SJSA1 (cell line): ENCODE measurements at regions not wholly inside any gene's neighbourhood (a gene's known extent, or its start where the extent isn't known, plus 50 kb on each side); places are given as distances from the start of the nearest gene placed in this dataset.

Experiments used
- DNase-seq, 2 experiments: peaks; one replicate each; pipeline ENCODE4 v3.0.0-alpha.2; 2015 to 2020; ENCODE audit warnings: low spot score in 2 of 2, low read depth in 1 of 2
- H3K27ac ChIP-seq: fragments of 250-450 bp; sonication (Bioruptor Pico); 2 replicates; pipeline ENCODE4 v1.5.1; 2020; ENCODE audit warnings: mild to moderate bottlenecking, moderate library complexity
- H3K27me3 ChIP-seq: fragments of 250-450 bp; sonication (Bioruptor Pico); replicated peaks from 2 replicates; pipeline ENCODE4 v1.5.1; 2020; ENCODE audit warnings: mild to moderate bottlenecking, moderate library complexity
- H3K36me3 ChIP-seq: fragments of 250-450 bp; sonication (Bioruptor Pico); 2 replicates; pipeline ENCODE4 v1.5.1; 2020; ENCODE audit warnings: mild to moderate bottlenecking
- H3K4me1 ChIP-seq: fragments of 250-450 bp; sonication (Bioruptor Pico); replicated peaks from 2 replicates; pipeline ENCODE4 v1.6.1; 2021; ENCODE audit warnings: mild to moderate bottlenecking
- H3K4me3 ChIP-seq: fragments of 250-450 bp; sonication (Bioruptor Pico); 2 replicates; pipeline ENCODE4 v1.5.1; 2020; ENCODE audit warnings: mild to moderate bottlenecking
- H3K9me3 ChIP-seq: fragments of 250-450 bp; sonication (Bioruptor Pico); replicated peaks from 2 replicates; pipeline ENCODE4 v1.5.1; 2020; ENCODE audit warnings: mild to moderate bottlenecking

DNA sequence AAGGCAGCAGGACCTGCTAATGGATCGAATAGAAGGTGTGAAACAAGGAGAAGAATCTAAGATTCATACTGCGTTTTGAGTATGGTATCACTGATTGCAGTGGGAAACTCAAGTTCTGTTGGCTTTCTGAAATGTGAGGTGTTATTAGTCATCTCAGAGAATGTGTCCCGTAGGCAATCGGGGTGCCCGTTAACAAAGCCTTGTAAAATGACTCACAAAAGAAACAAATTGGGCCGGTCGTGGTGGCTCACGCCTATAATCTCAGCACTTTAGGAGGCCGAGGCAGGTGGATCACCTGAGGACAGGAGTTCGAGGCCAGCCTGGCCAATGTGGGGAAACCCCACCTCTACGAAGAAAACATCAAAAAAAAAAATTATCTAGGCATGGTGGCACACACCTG, 118.2 kb upstream of the C7orf33 start:
- H3K4me3 ChIP-seq = no peak overlapping the region
- no peaks in the 10 kb centered on the region for H3K4me1 ChIP-seq
- H3K27ac ChIP-seq = no peak overlapping the region
- H3K36me3 ChIP-seq = no peaks in the 10 kb centered on the region
- H3K9me3 ChIP-seq = no peaks in the 10 kb centered on the region
- H3K27me3 ChIP-seq = peaks cover 2% of the 10 kb centered on the region; the same call in 1 of the 2 replicates
- no peak for DNase-seq

DNA sequence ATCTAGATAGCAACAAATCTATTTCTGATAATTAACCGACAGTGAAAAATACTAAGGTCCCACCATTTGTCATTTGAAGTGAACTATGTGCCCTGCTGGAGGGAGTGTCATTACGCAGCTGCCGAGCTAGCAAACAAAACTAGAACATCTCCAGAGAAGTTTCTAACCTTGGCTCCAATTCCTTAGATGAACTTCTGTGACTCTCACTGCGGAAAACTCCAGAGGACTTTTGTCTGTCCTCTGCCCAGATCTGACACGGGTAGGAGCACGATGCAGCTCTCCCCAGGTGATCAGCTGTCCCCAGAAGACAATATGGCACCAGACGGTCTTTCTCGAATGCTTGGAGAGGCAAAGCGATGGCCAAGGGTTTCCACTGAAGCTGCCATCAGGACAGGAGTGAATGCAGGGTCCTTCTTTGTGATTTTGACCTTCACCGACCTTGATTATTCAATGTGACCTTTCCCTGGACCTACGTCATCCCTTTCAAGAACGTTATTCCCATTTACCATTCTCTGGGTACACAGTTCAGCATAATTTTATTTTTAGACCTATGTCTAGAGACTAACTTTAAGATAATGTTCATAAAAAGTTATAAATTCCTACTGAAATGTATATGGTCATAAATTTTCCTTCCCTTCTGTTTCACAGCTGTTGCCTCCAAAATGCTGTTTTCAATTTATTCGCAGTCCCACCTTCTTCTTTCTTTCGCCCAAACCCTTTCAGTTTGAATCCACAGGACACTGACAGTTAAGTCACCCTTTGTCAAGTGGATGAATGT, 116.7 kb upstream of the C7orf33 start:
- H3K27ac ChIP-seq = no peak overlapping the region
- H3K9me3 ChIP-seq = no peaks in the 10 kb centered on the region
- DNase-seq = no peak
- no peaks in the 10 kb centered on the region for H3K4me1 ChIP-seq
- no peak overlapping the region for H3K4me3 ChIP-seq
- H3K27me3 ChIP-seq = no peaks in the 10 kb centered on the region
- no peaks in the 10 kb centered on the region for H3K36me3 ChIP-seq

DNA sequence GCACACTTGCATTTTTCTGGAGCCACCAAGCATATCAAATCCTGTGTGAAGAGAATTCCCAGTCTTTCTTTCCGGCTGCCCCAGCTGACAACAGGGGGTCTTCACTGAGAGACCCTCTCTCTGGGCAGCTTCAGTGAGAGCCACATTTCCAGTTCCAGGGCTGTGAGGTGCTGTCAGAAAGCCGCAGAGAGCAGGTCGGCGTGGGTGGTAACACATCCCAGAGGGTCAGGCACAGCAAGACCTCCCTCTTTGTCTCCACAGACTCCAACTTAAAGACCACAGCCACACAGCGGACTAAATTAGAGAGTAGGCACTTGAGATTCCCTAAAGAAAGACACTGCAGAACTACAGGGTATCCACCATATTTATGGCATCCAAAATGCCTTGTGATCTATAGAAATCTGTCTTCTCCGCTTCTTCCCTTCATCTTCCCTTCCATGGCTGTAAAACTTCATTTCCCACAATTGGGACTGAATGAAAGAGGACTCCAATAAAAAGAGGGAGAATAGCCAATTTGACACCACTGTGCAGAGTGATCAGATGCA, 116.0 kb upstream of the C7orf33 start:
- no peak for DNase-seq
- Histone ChIP-seq H3K27ac (no peak overlapping the region), H3K4me1 (no peaks in the 10 kb centered on the region), H3K36me3 (no peaks in the 10 kb centered on the region), H3K4me3 (no peak overlapping the region), H3K9me3 (no peaks in the 10 kb centered on the region), H3K27me3 (no peaks in the 10 kb centered on the region)

DNA sequence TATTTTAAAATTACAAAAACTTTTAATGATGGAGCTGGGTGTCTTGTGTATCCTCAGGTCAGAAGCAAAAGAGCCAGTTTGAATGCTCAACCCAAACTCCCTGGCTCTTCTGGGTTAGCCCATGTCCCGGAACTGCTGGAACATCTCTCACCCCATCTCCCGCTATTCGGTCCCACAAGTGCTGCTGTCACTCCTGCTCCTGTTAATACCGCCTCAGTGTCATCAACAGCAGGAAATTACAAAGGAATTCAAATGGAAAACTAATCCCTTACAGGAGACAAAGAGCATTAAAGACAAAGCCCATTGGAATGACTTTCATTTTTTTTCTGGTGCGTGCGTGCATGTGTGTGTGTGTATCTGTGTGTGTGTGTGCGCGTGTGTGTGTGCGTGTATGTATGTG, 112.0 kb upstream of the C7orf33 start:
- Histone ChIP-seq H3K4me3 (no peak overlapping the region), H3K4me1 (no peaks in the 10 kb centered on the region), H3K36me3 (no peaks in the 10 kb centered on the region), H3K27ac (no peak overlapping the region), H3K27me3 (no peaks in the 10 kb centered on the region), H3K9me3 (no peaks in the 10 kb centered on the region)
- no peak for DNase-seq

DNA sequence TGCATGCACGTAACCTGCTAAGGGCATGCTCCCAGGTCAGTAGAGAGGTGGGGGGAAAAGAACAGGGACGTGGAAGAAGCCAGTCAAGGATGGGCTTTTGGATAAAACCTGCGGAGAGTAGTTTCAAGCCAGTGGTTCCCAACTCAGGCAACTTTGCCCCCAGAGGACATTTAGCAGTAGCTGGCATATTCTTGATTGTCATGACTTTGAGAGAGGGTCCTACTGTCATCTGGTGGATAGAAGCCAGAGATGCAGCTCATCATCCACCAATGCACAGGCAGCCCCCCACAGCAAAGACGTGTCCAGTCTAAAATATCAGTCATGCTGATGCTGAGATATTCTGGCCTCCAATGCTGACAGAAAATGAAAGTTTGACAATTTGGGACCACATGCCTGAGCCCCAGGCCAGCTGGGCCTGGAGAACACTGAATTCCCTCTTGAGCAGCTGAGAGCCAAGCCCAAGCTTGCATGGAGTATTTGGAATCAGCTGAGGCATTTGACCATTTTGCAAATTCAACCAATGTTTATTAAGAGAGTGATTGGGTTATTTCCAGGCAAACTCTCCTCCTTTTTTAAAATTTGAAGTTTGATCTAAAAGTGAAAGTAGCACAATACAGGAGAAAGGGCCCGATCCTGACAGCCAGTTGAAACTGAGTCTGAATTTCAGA, 110.0 kb upstream of the C7orf33 start:
- Histone ChIP-seq H3K4me1 (no peaks in the 10 kb centered on the region), H3K4me3 (no peak overlapping the region), H3K27ac (no peak overlapping the region), H3K27me3 (no peaks in the 10 kb centered on the region), H3K36me3 (no peaks in the 10 kb centered on the region), H3K9me3 (no peaks in the 10 kb centered on the region)
- no peak for DNase-seq

DNA sequence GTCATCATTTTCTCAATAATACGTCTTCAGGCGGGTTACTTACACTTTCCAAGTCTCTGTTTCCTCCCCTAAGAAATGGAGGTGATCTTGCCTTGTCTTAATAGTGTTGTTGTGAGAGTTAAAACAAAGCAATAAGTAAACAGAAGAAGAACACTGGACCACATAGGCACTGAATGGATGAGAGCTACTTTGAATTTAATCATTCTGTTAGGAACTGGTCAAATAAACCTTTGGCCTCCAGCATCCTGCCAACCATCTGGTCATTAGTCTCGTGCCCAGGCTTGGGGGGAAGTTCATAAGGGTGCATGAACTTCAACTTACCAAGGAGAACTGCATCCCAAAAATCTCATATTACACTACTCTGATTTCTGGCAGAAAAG, 109.4 kb upstream of the C7orf33 start:
- H3K36me3 ChIP-seq = no peaks in the 10 kb centered on the region
- no peaks in the 10 kb centered on the region for H3K27me3 ChIP-seq
- H3K27ac ChIP-seq = no peak overlapping the region
- no peak overlapping the region for H3K4me3 ChIP-seq
- no peaks in the 10 kb centered on the region for H3K9me3 ChIP-seq
- no peaks in the 10 kb centered on the region for H3K4me1 ChIP-seq
- no peak for DNase-seq

DNA sequence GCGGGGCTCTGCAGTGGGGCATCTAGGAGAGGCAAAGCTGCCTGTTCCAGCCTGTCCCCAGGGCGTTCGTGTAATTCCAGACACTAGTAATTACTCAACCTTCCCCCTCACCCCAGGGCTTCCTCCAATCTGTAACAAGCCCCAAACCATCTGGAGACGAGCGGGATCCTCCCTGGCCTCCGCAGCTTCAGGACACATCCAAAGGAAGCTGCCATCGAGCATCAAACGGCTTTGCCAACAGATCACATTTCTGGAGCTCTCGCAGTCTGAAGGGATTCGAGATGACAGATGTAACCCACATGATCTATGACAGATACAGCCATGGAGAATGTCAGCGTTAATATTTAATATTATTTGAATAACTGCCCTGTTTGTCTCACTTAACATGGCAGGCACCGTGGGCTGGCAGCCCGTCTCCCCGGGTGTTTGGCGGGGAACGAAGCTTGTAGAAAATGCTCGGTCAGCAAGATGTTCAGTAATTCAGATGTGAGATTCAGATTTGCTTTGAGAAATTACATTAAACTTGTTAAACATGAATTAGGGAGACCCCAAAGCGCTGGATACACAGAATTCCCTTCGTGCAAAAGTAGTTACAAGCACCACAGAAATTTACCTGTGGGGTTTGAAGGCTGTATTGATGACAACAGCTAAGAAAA, 108.5 kb upstream of the C7orf33 start:
- H3K4me1 ChIP-seq = no peaks in the 10 kb centered on the region
- no peak overlapping the region for H3K27ac ChIP-seq
- no peak overlapping the region for H3K4me3 ChIP-seq
- H3K9me3 ChIP-seq = no peaks in the 10 kb centered on the region
- H3K27me3 ChIP-seq = no peaks in the 10 kb centered on the region
- no peak for DNase-seq
- H3K36me3 ChIP-seq = no peaks in the 10 kb centered on the region

DNA sequence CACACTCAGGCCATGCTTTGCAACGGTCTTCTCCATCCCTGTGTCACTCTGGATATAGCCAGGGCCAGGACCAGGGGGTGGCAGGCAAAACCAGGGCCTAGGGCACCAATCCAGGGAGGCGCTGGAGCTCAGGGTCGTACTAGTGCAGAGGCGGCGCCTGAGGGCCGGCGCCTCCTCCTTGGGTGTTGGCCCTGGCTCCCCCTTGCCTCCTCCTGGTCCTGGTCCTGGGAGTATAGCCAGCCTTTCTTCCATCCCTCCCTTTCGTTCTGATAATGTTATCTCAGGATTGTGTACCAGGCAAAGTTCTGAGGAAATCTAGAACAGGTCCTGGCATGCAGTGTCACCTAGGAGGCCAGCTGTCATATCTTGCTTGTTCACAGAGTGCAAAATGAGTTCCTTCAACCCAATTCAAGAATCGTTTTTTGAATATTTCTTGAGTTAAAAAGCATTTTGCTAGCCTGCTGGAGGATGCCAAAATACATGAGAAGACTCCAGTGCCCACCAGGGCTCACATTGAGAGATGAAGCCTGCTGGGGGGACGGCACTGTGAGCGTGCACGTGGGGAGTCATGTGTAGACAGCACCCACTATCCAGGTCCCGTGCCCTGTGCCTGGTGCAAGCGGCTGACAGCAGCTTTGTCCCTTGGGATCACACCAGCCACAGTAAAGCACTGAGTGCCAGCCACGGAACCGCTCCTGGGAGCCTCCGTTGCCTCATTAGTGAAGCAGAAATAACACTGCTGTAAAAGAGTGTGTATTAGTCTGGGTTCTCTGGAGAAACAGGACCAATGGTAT, 106.9 kb upstream of the C7orf33 start:
- H3K9me3 ChIP-seq = no peaks in the 10 kb centered on the region
- no peak for DNase-seq
- no peaks in the 10 kb centered on the region for H3K4me1 ChIP-seq
- no peaks in the 10 kb centered on the region for H3K27me3 ChIP-seq
- no peak overlapping the region for H3K27ac ChIP-seq
- no peaks in the 10 kb centered on the region for H3K36me3 ChIP-seq
- H3K4me3 ChIP-seq = no peak overlapping the region

DNA sequence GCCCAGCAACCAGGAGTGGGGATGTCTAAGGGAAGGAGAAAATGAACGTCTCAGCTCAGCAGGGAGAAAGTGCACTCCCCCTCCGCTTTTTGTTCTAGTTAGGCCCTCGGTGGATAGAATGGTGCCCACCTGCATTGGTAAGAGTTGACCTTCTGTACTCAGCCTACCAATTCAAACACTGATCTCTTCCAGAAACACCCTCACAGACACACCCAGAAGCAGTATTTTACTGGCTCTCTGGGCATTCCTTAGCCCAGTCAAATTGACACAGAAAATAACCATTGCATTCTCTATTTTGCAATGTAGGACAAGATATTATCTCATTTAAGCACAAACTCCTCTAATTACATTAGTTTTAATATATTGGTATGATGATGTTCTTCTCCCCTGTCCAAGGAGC, 106.1 kb upstream of the C7orf33 start:
- no peak for DNase-seq
- Histone ChIP-seq H3K4me1 (no peaks in the 10 kb centered on the region), H3K4me3 (no peak overlapping the region), H3K27me3 (no peaks in the 10 kb centered on the region), H3K27ac (no peak overlapping the region), H3K36me3 (no peaks in the 10 kb centered on the region), H3K9me3 (no peaks in the 10 kb centered on the region)

DNA sequence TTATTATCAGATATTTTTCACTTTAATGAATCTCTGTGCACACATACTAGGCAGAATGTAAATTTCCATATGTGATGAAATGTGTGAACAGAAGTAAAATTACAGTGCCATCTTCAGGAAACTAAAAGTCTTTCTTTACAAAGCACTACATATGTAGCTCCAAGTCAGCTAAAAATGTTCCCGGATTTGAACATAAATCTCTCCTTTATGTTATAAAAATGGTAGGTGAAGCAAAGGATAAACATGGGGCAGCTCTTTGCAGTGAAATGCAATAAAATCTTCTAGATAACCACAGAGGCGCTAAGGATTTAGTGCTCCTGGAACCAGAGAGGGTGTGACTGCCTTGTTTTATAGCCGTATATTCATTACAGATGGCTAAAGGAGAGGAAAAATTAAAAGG, 104.9 kb upstream of the C7orf33 start:
- no peaks in the 10 kb centered on the region for H3K9me3 ChIP-seq
- H3K4me3 ChIP-seq = no peak overlapping the region
- DNase-seq = no peak
- H3K4me1 ChIP-seq = no peaks in the 10 kb centered on the region
- H3K36me3 ChIP-seq = no peaks in the 10 kb centered on the region
- no peaks in the 10 kb centered on the region; the same call in 1 of the 2 replicates for H3K27me3 ChIP-seq
- no peak overlapping the region for H3K27ac ChIP-seq

DNA sequence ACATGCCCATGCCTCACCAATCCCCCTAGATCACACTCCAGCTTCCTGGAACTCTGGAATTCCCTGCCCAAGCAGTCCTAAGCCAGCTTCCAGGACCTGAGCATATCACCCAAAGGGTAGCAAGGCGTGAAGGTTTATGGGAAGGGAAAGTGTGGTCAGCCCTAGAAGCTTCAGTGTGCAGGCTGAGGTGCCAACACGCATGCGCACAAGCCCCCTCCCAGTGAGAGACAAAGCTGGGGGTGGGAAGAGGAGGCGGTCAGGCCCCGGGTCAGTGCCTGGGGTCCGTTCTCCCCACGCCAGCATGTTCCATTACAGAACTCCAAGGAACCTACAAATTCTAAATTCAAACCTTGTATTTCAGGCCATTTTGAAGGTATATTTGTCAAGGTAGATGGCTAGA, 103.6 kb upstream of the C7orf33 start:
- H3K9me3 ChIP-seq = no peaks in the 10 kb centered on the region
- H3K27me3 ChIP-seq = no peaks in the 10 kb centered on the region; the same call in 1 of the 2 replicates
- no peak overlapping the region for H3K4me3 ChIP-seq
- no peaks in the 10 kb centered on the region for H3K4me1 ChIP-seq
- H3K36me3 ChIP-seq = no peaks in the 10 kb centered on the region
- H3K27ac ChIP-seq = no peak overlapping the region
- no peak for DNase-seq

DNA sequence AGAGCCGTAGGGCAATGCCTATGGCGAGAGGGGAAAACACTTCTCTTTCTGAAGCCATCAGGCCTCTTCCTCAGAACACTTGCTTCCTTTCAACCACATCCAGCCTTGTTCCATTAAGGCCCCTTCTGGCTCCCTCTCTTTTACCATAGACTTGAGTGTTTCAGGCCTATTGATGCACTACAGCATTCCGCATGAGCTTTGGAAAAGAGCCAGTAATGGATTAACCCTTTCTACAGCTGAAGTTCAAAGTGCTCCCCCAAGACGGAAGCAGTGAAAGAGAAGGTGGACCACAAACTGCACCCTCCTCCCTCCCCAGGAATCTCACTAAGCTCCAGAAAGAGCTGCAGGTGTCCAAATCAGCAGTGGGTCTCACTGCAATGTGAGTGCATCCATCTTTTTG, 102.7 kb upstream of the C7orf33 start:
- no peaks in the 10 kb centered on the region for H3K36me3 ChIP-seq
- no peak overlapping the region for H3K4me3 ChIP-seq
- no peaks in the 10 kb centered on the region for H3K4me1 ChIP-seq
- H3K27me3 ChIP-seq = no peaks in the 10 kb centered on the region; the same call in 1 of the 2 replicates
- no peak overlapping the region for H3K27ac ChIP-seq
- no peaks in the 10 kb centered on the region; the same call in 1 of the 2 replicates for H3K9me3 ChIP-seq
- no peak for DNase-seq

DNA sequence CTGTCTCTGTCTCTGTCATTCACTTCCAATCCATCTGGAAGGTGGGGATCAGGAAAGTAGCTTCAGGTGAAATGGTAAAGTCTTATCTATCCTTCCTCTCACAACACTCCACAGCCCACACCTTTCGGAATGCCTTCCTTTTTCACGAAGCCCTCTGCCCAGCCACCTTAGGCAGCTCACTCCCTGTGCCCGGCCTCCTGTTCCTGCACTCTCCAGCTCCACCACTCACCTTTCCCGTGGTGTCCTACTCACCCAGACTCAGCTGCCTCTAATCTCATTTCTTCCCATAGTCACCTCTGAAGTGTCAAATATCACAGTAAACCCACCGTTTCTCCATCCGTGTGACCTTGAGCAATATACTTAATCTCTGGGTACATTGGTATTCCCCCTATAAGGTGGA, 100.9 kb upstream of the C7orf33 start:
- no peak for DNase-seq
- Histone ChIP-seq H3K27me3 (no peaks in the 10 kb centered on the region; the same call in 1 of the 2 replicates), H3K9me3 (no peaks in the 10 kb centered on the region; the same call in 1 of the 2 replicates), H3K4me3 (no peak overlapping the region), H3K27ac (no peak overlapping the region), H3K36me3 (no peaks in the 10 kb centered on the region), H3K4me1 (no peaks in the 10 kb centered on the region)
